ENCODE measurements at regions not wholly inside any gene's neighbourhood (a gene's known extent, or its start where the extent isn't known, plus 50 kb on each side); places are given as distances from the start of the nearest gene placed in this dataset.

DNA sequence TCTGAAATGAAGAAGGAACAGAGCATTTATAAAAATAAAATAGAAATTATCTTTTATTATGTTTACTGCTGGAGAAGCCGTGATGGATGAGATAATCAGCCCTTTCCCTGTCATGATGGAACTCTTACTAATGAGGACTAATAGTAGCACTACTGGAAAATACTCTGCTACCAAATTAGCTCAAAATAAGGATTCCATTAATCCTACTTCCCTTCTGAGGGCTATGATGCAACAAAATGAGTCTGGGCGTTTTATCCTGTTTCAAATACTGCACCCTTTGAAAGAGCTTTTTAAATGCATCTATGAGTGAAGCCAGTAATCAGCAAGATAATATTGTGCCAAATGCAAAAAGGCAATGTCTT, 59.3 kb upstream of the CARMIL1 start:
- Mint-ChIP-seq H3K9me3 (ENCODE audit: insufficient read depth) (no peaks in the 10 kb centered on the region), H3K4me3 (no peak overlapping the region), H3K27ac (no peak overlapping the region), H3K4me1 (peaks cover 7% of the 10 kb centered on the region), H3K27me3 (peaks cover 9% of the 10 kb centered on the region)
- no peak overlapping the region for H2AFZ ChIP-seq (ENCODE audit: insufficient read depth, low read depth, low read length, poor library complexity, severe bottlenecking)
- no peak for ATAC-seq (ENCODE audit: low read depth)
- H3K4me2 ChIP-seq (replicated peaks; ENCODE audit: low read depth, low read length, poor library complexity, severe bottlenecking), result no peak overlapping the region
- WGBS (ENCODE audit: insufficient coverage), result 83% methylated on average over 1 of the region's 2 CpGs
- intact Hi-C loops (cut with micrococcal nuclease), result loop anchor here (10.0 kb wide), 1 partner anchor 725 kb away; no protein-coding TSS in a partner anchor
- CTCF ChIA-PET, result interaction anchor here (0.5 to 2.5 kb wide), 6 partner anchors 13 to 797 kb away, joined by 3 to 12 read pairs (median 6); no protein-coding TSS in a partner anchor
- POLR2A ChIA-PET, result no interaction called here
- H3K27me3 ChIP-seq (replicated peaks in 1 of 4; ENCODE audit: control extremely low read depth in 1 of 4, control insufficient read depth in 3 of 4, insufficient read depth in 4 of 4, low read length in 3 of 4), result peaks cover 0 to 3% (median 0%) of the 10 kb centered on the region in 4 experiments
- no peak overlapping the region for H3K27ac ChIP-seq (ENCODE audit: low read length in 2 of 2)
- H4K20me1 ChIP-seq (ENCODE audit: control insufficient read depth, insufficient read depth, low read length, poor library complexity, severe bottlenecking), result no peaks in the 10 kb centered on the region
- H3K9me3 ChIP-seq (ENCODE audit: control extremely low read depth in 1 of 3, control insufficient read depth in 2 of 3, insufficient read depth in 1 of 3, low read length in 2 of 3), result no peaks in the 10 kb centered on the region
- no peak for DNase-seq
- H3K79me2 ChIP-seq (ENCODE audit: control insufficient read depth, insufficient read depth, low read length), result no peaks in the 10 kb centered on the region
- no peak overlapping the region for H3K4me3 ChIP-seq (ENCODE audit: control extremely low read depth in 1 of 5, extremely low read depth in 1 of 5, insufficient read depth in 1 of 5, low read depth in 2 of 5, low read length in 4 of 5)
- no peak overlapping the region for H3K9ac ChIP-seq (ENCODE audit: low read length)
- no peaks in the 10 kb centered on the region for H3K36me3 ChIP-seq (replicated peaks in 1 of 2; ENCODE audit: control extremely low read depth in 1 of 2, control insufficient read depth in 1 of 2, extremely low read depth in 1 of 2, insufficient read depth in 2 of 2, low read length in 1 of 2)
- no peak for TF ChIP-seq EZH2 (IDR thresholded peaks at IDR 0.05; ENCODE audit: borderline replicate concordance, insufficient read depth, low read depth, low read length, poor library complexity, severe bottlenecking)
- TF ChIP-seq, protein P1, sequence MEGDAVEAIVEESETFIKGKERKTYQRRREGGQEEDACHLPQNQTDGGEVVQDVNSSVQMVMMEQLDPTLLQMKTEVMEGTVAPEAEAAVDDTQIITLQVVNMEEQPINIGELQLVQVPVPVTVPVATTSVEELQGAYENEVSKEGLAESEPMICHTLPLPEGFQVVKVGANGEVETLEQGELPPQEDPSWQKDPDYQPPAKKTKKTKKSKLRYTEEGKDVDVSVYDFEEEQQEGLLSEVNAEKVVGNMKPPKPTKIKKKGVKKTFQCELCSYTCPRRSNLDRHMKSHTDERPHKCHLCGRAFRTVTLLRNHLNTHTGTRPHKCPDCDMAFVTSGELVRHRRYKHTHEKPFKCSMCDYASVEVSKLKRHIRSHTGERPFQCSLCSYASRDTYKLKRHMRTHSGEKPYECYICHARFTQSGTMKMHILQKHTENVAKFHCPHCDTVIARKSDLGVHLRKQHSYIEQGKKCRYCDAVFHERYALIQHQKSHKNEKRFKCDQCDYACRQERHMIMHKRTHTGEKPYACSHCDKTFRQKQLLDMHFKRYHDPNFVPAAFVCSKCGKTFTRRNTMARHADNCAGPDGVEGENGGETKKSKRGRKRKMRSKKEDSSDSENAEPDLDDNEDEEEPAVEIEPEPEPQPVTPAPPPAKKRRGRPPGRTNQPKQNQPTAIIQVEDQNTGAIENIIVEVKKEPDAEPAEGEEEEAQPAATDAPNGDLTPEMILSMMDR (IDR thresholded peaks at IDR 0.05), result no peak
- peaks cover 0 to 3% of the 10 kb centered on the region in 2 donors for H3K4me1 ChIP-seq (ENCODE audit: control insufficient read depth in 2 of 2, insufficient read depth in 2 of 2, low read length in 2 of 2)

DNA sequence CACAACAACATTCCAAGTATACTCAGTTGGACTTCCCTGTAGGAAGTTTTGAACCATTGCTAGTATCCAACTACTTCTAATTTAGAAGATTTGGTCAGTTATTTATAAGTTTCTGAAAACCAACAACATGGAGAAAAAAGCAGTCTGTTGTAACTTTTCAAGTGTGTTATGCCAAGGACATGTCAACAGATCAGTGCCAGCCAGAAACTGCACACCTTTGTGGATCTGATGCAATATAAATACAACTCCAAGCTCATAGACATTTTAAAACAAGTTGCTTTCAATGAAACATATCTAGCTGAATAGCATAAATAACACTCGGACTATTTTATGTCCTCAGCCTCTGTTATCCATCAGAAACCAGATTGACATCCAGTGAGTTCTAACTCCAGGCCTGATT, 58.3 kb upstream of the CARMIL1 start:
- no CpG with 5 or more reads among the region's 1 CpG for WGBS (ENCODE audit: insufficient coverage)
- intact Hi-C loops (cut with micrococcal nuclease), result loop anchor here (10.0 kb wide), 1 partner anchor 724 kb away; no protein-coding TSS in a partner anchor

More for the DNA sequence above, 58.3 kb upstream of the CARMIL1 start:
- Histone ChIP-seq H3K79me2 (ENCODE audit: control insufficient read depth, insufficient read depth, low read length) (no peaks in the 10 kb centered on the region), H3K4me2 (replicated peaks; ENCODE audit: low read depth, low read length, poor library complexity, severe bottlenecking) (no peak overlapping the region), H3K4me1 (ENCODE audit: control insufficient read depth in 2 of 2, insufficient read depth in 2 of 2, low read length in 2 of 2) (peaks cover 0 to 3% of the 10 kb centered on the region in 2 donors), H3K36me3 (replicated peaks in 1 of 2; ENCODE audit: control extremely low read depth in 1 of 2, control insufficient read depth in 1 of 2, extremely low read depth in 1 of 2, insufficient read depth in 2 of 2, low read length in 1 of 2) (no peaks in the 10 kb centered on the region), H3K9ac (ENCODE audit: low read length) (no peak overlapping the region), H3K27me3 (replicated peaks in 1 of 4; ENCODE audit: control extremely low read depth in 1 of 4, control insufficient read depth in 3 of 4, insufficient read depth in 4 of 4, low read length in 3 of 4) (peaks cover 0 to 3% (median 0%) of the 10 kb centered on the region in 4 experiments), H3K4me3 (ENCODE audit: control extremely low read depth in 1 of 5, extremely low read depth in 1 of 5, insufficient read depth in 1 of 5, low read depth in 2 of 5, low read length in 4 of 5) (no peak overlapping the region), H4K20me1 (ENCODE audit: control insufficient read depth, insufficient read depth, low read length, poor library complexity, severe bottlenecking) (no peaks in the 10 kb centered on the region), H3K27ac (ENCODE audit: low read length in 2 of 2) (no peak overlapping the region), H2AFZ (ENCODE audit: insufficient read depth, low read depth, low read length, poor library complexity, severe bottlenecking) (no peak overlapping the region), H3K9me3 (ENCODE audit: control extremely low read depth in 1 of 3, control insufficient read depth in 2 of 3, insufficient read depth in 1 of 3, low read length in 2 of 3) (no peaks in the 10 kb centered on the region)
- H3K27ac Mint-ChIP-seq, result no peak overlapping the region
- no peak overlapping the region for H3K4me3 Mint-ChIP-seq
- no peak for ATAC-seq (ENCODE audit: low read depth)
- DNase-seq, result no peak
- ChIA-PET POLR2A (no interaction called here), CTCF (interaction anchor here (1.5 to 2.5 kb wide), 4 partner anchors 12 to 378 kb away, joined by 3 to 12 read pairs (median 6); no protein-coding TSS in a partner anchor)
- peaks cover 13% of the 10 kb centered on the region for H3K27me3 Mint-ChIP-seq
- no peak for TF ChIP-seq EZH2 (IDR thresholded peaks at IDR 0.05; ENCODE audit: borderline replicate concordance, insufficient read depth, low read depth, low read length, poor library complexity, severe bottlenecking)
- TF ChIP-seq, protein P1 (IDR thresholded peaks at IDR 0.05), result no peak
- no peaks in the 10 kb centered on the region for H3K9me3 Mint-ChIP-seq (ENCODE audit: insufficient read depth)
- peaks cover 7% of the 10 kb centered on the region for H3K4me1 Mint-ChIP-seq
